ENCODE measurements at regions not wholly inside any gene's neighbourhood (a gene's known extent, or its start where the extent isn't known, plus 50 kb on each side); places are given as distances from the start of the nearest gene placed in this dataset.

GRCh38 chr1:213929398-213929797, 58.4 kb upstream of the PROX1 start:
- no peak for TF ChIP-seq CTCF (conservative IDR thresholded peaks at IDR 0.05; ENCODE audit: low read length)
- TF ChIP-seq EZH2phosphoT487 (IDR thresholded peaks at IDR 0.05; ENCODE audit: borderline replicate concordance, low read depth, low read length), result no peak
- BruUV-seq (replicated peaks), result no TSS peak
- no peak for DNase-seq (ENCODE audit: low spot score)
- Histone ChIP-seq H3K4me3 (ENCODE audit: low read depth, low read length, poor library complexity, severe bottlenecking) (no peak overlapping the region), H3K4me2 (ENCODE audit: low read length) (no peak overlapping the region), H4K20me1 (ENCODE audit: insufficient read depth, low read length) (no peaks in the 10 kb centered on the region), H3K4me1 (ENCODE audit: insufficient read depth, low read length, poor library complexity, severe bottlenecking) (no peaks in the 10 kb centered on the region), H3K9me2 (ENCODE audit: insufficient read depth, low read length) (no peaks in the 10 kb centered on the region), H3K36me3 (ENCODE audit: insufficient read depth, low read length) (no peaks in the 10 kb centered on the region), H2AFZ (ENCODE audit: low read length) (no peak overlapping the region), H3K27ac (ENCODE audit: low read depth, low read length, poor library complexity, severe bottlenecking) (no peak overlapping the region), H3K9me3 (ENCODE audit: low read length) (no peaks in the 10 kb centered on the region), H3K79me2 (ENCODE audit: insufficient read depth, low read depth, low read length) (no peaks in the 10 kb centered on the region)
- ChIA-PET CTCF (ENCODE audit: unreplicated experiment) (no interaction called here), POLR2A (interaction anchor here (0.8 kb wide), 1 partner anchor 505 kb away, joined by 3 read pairs; no protein-coding TSS in a partner anchor)
- intact Hi-C loops (cut with micrococcal nuclease; ENCODE audit: unreplicated experiment), result no loop called here

GRCh38 chr1:213931836-213932235, 55.9 kb upstream of the PROX1 start:
- no peaks in the 10 kb centered on the region for H3K9me3 ChIP-seq (ENCODE audit: low read length)
- H3K4me2 ChIP-seq (ENCODE audit: low read length), result no peak overlapping the region
- no peaks in the 10 kb centered on the region for H3K9me2 ChIP-seq (ENCODE audit: insufficient read depth, low read length)
- ChIA-PET CTCF (ENCODE audit: unreplicated experiment) (no interaction called here), POLR2A (no interaction called here)
- no TSS peak for BruUV-seq (replicated peaks)
- H3K4me1 ChIP-seq (ENCODE audit: insufficient read depth, low read length, poor library complexity, severe bottlenecking), result no peaks in the 10 kb centered on the region
- H4K20me1 ChIP-seq (ENCODE audit: insufficient read depth, low read length), result no peaks in the 10 kb centered on the region
- TF ChIP-seq CTCF (conservative IDR thresholded peaks at IDR 0.05; ENCODE audit: low read length) (no peak), EZH2phosphoT487 (IDR thresholded peaks at IDR 0.05; ENCODE audit: borderline replicate concordance, low read depth, low read length) (no peak)
- DNase-seq (ENCODE audit: low spot score), result no peak
- intact Hi-C loops (cut with micrococcal nuclease; ENCODE audit: unreplicated experiment), result no loop called here
- H3K36me3 ChIP-seq (ENCODE audit: insufficient read depth, low read length), result no peaks in the 10 kb centered on the region
- no peaks in the 10 kb centered on the region for H3K79me2 ChIP-seq (ENCODE audit: insufficient read depth, low read depth, low read length)
- H2AFZ ChIP-seq (ENCODE audit: low read length), result no peak overlapping the region
- no peak overlapping the region for H3K4me3 ChIP-seq (ENCODE audit: low read depth, low read length, poor library complexity, severe bottlenecking)
- H3K27ac ChIP-seq (ENCODE audit: low read depth, low read length, poor library complexity, severe bottlenecking), result no peak overlapping the region

GRCh38 chr1:213933336-213933735, 54.4 kb upstream of the PROX1 start:
- Histone ChIP-seq H3K9me2 (ENCODE audit: insufficient read depth, low read length) (no peaks in the 10 kb centered on the region), H3K9me3 (ENCODE audit: low read length) (no peaks in the 10 kb centered on the region), H3K4me2 (ENCODE audit: low read length) (no peak overlapping the region), H3K4me1 (ENCODE audit: insufficient read depth, low read length, poor library complexity, severe bottlenecking) (no peaks in the 10 kb centered on the region), H3K79me2 (ENCODE audit: insufficient read depth, low read depth, low read length) (no peaks in the 10 kb centered on the region), H3K27ac (ENCODE audit: low read depth, low read length, poor library complexity, severe bottlenecking) (no peak overlapping the region), H4K20me1 (ENCODE audit: insufficient read depth, low read length) (no peaks in the 10 kb centered on the region), H2AFZ (ENCODE audit: low read length) (no peak overlapping the region), H3K36me3 (ENCODE audit: insufficient read depth, low read length) (no peaks in the 10 kb centered on the region), H3K4me3 (ENCODE audit: low read depth, low read length, poor library complexity, severe bottlenecking) (no peak overlapping the region)
- intact Hi-C loops (cut with micrococcal nuclease; ENCODE audit: unreplicated experiment), result no loop called here
- TF ChIP-seq CTCF (conservative IDR thresholded peaks at IDR 0.05; ENCODE audit: low read length), result no peak
- TF ChIP-seq EZH2phosphoT487 (IDR thresholded peaks at IDR 0.05; ENCODE audit: borderline replicate concordance, low read depth, low read length), result no peak
- ChIA-PET POLR2A (no interaction called here), CTCF (ENCODE audit: unreplicated experiment) (no interaction called here)
- no TSS peak for BruUV-seq (replicated peaks)
- DNase-seq (ENCODE audit: low spot score), result no peak
